IMR-90 (cell line): ENCODE measurements at regions not wholly inside any gene's neighbourhood (a gene's known extent, or its start where the extent isn't known, plus 50 kb on each side); places are given as distances from the start of the nearest gene placed in this dataset.

ENCODE experiments used
- BHLHE40 ChIP-seq: fragments of 150-350 bp; IDR thresholded peaks from 2 replicates; pipeline ENCODE4 v1.6.1; 2016; ENCODE audit warnings: mild to moderate bottlenecking, low read depth, low read length
- CEBPB ChIP-seq: IDR thresholded peaks from 2 replicates; pipeline ENCODE4 v1.6.1; 2012; ENCODE audit warnings: low read depth, low read length, improper control_type of control experiment
- CTCF ChIP-seq: conservative IDR thresholded peaks from 2 replicates; pipeline ENCODE4 v1.5.1; 2012; ENCODE audit warnings: mild to moderate bottlenecking, low read depth, low read length, improper control_type of control experiment
- MAFK ChIP-seq: IDR thresholded peaks from 2 replicates; pipeline ENCODE4 v1.6.1; 2012; ENCODE audit warnings: low read depth, low read length, improper control_type of control experiment
- POLR2A ChIP-seq: IDR thresholded peaks from 2 replicates; pipeline ENCODE4 v1.6.1; 2012; ENCODE audit warnings: mild to moderate bottlenecking, low read depth, low read length
- RAD21 ChIP-seq: IDR thresholded peaks from 2 replicates; pipeline ENCODE4 v1.6.1; 2012; ENCODE audit warnings: low read length, improper control_type of control experiment
- RCOR1 ChIP-seq: IDR thresholded peaks from 2 replicates; pipeline ENCODE4 v1.6.1; 2012; ENCODE audit warnings: mild to moderate bottlenecking, low read length, improper control_type of control experiment; ENCODE audit not compliant: insufficient replicate concordance
- RFX5 ChIP-seq: IDR thresholded peaks from 2 replicates; pipeline ENCODE4 v1.8.0; 2012; ENCODE audit warnings: low read depth, mild to moderate bottlenecking, low read length, moderate library complexity
- TF ChIP-seq, protein P1 (sequence below): fragments of 150-350 bp; IDR thresholded peaks from 2 replicates; pipeline ENCODE4 v1.6.1; 2017; ENCODE audit warnings: mild to moderate bottlenecking, antibody characterized with exemption, low read length, low read depth

- TF ChIP-seq CTCF, result no peak
- TF ChIP-seq POLR2A, result no peak
- no peak for TF ChIP-seq CEBPB
- no peak for TF ChIP-seq BHLHE40
- TF ChIP-seq, protein P1, sequence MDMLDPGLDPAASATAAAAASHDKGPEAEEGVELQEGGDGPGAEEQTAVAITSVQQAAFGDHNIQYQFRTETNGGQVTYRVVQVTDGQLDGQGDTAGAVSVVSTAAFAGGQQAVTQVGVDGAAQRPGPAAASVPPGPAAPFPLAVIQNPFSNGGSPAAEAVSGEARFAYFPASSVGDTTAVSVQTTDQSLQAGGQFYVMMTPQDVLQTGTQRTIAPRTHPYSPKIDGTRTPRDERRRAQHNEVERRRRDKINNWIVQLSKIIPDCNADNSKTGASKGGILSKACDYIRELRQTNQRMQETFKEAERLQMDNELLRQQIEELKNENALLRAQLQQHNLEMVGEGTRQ, result no peak
- no peak for TF ChIP-seq RAD21
- no peak for TF ChIP-seq RCOR1
- TF ChIP-seq RFX5, result no peak
- TF ChIP-seq MAFK, result no peak
Observed at GRCh38 chr9:13480693-13481092, 201.2 kb upstream of the MPDZ start.
